Loucy (cell line): ENCODE measurements at regions not wholly inside any gene's neighbourhood (a gene's known extent, or its start where the extent isn't known, plus 50 kb on each side); places are given as distances from the start of the nearest gene placed in this dataset.

Experiments
- H2AFZ ChIP-seq: fragments of 200-600 bp; sonication (generic); 2 replicates; pipeline ENCODE4 v1.6.0; 2016; ENCODE audit warnings: antibody characterized with exemption, mild to moderate bottlenecking, low read length, moderate library complexity
- H3F3A ChIP-seq: fragments of 200-600 bp; 2 replicates; pipeline ENCODE4 v1.6.0; 2016; ENCODE audit warnings: antibody characterized with exemption, low read depth, mild to moderate bottlenecking
- H3K27me3 ChIP-seq: fragments of 200-600 bp; sonication (generic); 2 replicates; pipeline ENCODE4 v1.6.1; 2014; ENCODE audit warnings: low read length, mild to moderate bottlenecking; ENCODE audit not compliant: insufficient read depth, poor library complexity, severe bottlenecking
- H3K36me3 ChIP-seq: fragments of 200-600 bp; sonication (generic); 2 replicates; pipeline ENCODE4 v1.6.1; 2016; ENCODE audit warnings: low read length; ENCODE audit not compliant: insufficient read depth
- H3K4me1 ChIP-seq: fragments of 200-600 bp; sonication (generic); 2 replicates; pipeline ENCODE4 v1.5.1; 2014; ENCODE audit warnings: low read length, mild to moderate bottlenecking; ENCODE audit not compliant: insufficient read depth, poor library complexity, severe bottlenecking
- H3K4me2 ChIP-seq: fragments of 200-600 bp; sonication (generic); 2 replicates; pipeline ENCODE4 v1.6.0; 2014; ENCODE audit warnings: antibody characterized with exemption, low read length, low read depth, mild to moderate bottlenecking; ENCODE audit not compliant: poor library complexity, severe bottlenecking
- H3K4me3 ChIP-seq: fragments of 200-600 bp; sonication (generic); 2 replicates; pipeline ENCODE4 v1.5.1; 2014; ENCODE audit warnings: low read length, mild to moderate bottlenecking, mixed read lengths; ENCODE audit not compliant: poor library complexity, severe bottlenecking
- H3K79me2 ChIP-seq: fragments of 200-600 bp; sonication (generic); 2 replicates; pipeline ENCODE4 v1.6.1; 2014; ENCODE audit warnings: low read length; ENCODE audit not compliant: insufficient read depth
- H3K9ac ChIP-seq: fragments of 200-600 bp; sonication (generic); 2 replicates; pipeline ENCODE4 v1.6.0; 2014; ENCODE audit warnings: mild to moderate bottlenecking, low read depth, low read length, moderate library complexity; ENCODE audit not compliant: poor library complexity, severe bottlenecking
- H3K9me2 ChIP-seq: fragments of 200-600 bp; sonication (generic); replicated peaks from 2 replicates; pipeline ENCODE4 v1.6.1; 2016; ENCODE audit warnings: low read depth, low read length, mixed read lengths
- H3K9me3 ChIP-seq: fragments of 200-600 bp; sonication (generic); 2 replicates; pipeline ENCODE4 v1.6.1; 2014; ENCODE audit warnings: mild to moderate bottlenecking, antibody characterized with exemption, low read length, low read depth; ENCODE audit not compliant: insufficient read depth
- H4K20me1 ChIP-seq: fragments of 200-600 bp; sonication (generic); 2 replicates; pipeline ENCODE4 v1.6.0; 2014; ENCODE audit warnings: antibody characterized with exemption, low read length, mild to moderate bottlenecking; ENCODE audit not compliant: insufficient read depth, poor library complexity, severe bottlenecking
- EZH2phosphoT487 ChIP-seq: fragments of 200-600 bp; IDR thresholded peaks from 2 replicates; pipeline ENCODE4 v1.6.1; 2018; ENCODE audit warnings: antibody characterized with exemption, mild to moderate bottlenecking, moderate library complexity, borderline replicate concordance
- TF ChIP-seq, protein P1 (sequence below): fragments of 200-600 bp; sonication (generic); conservative IDR thresholded peaks from 2 replicates; pipeline ENCODE4 v1.5.1; 2014; ENCODE audit warnings: mild to moderate bottlenecking, antibody characterized with exemption, low read length

DNA sequence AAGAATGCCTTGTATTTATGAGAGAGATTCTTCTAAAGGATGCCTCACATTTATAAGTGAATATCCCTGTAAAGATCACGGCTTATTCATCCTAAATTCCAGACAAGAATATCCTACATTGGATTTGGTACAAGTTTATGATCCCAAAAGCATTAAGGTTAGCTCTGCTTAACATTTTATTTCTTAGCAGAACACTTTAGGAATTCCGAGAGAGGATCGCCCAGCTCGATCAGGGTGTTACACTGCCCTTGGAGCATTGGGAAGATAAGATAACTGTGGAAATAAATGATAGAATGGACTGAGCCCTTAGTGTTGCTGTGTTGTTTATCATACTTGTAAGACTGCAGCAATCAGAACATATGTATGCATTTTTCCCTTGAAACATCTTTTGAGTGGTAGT, 223.0 kb upstream of the CDIN1 start:
- Histone ChIP-seq H3K79me2 (no peaks in the 10 kb centered on the region), H3K4me2 (no peak overlapping the region), H2AFZ (no peak overlapping the region), H3K9me3 (no peaks in the 10 kb centered on the region), H3F3A (no peaks in the 10 kb centered on the region), H3K36me3 (no peaks in the 10 kb centered on the region), H3K9me2 (no peaks in the 10 kb centered on the region), H3K27me3 (no peaks in the 10 kb centered on the region), H3K9ac (no peak overlapping the region), H4K20me1 (no peaks in the 10 kb centered on the region), H3K4me3 (no peak overlapping the region), H3K4me1 (no peaks in the 10 kb centered on the region)
- TF ChIP-seq, protein P1, sequence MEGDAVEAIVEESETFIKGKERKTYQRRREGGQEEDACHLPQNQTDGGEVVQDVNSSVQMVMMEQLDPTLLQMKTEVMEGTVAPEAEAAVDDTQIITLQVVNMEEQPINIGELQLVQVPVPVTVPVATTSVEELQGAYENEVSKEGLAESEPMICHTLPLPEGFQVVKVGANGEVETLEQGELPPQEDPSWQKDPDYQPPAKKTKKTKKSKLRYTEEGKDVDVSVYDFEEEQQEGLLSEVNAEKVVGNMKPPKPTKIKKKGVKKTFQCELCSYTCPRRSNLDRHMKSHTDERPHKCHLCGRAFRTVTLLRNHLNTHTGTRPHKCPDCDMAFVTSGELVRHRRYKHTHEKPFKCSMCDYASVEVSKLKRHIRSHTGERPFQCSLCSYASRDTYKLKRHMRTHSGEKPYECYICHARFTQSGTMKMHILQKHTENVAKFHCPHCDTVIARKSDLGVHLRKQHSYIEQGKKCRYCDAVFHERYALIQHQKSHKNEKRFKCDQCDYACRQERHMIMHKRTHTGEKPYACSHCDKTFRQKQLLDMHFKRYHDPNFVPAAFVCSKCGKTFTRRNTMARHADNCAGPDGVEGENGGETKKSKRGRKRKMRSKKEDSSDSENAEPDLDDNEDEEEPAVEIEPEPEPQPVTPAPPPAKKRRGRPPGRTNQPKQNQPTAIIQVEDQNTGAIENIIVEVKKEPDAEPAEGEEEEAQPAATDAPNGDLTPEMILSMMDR = no peak
- no peak for TF ChIP-seq EZH2phosphoT487

DNA sequence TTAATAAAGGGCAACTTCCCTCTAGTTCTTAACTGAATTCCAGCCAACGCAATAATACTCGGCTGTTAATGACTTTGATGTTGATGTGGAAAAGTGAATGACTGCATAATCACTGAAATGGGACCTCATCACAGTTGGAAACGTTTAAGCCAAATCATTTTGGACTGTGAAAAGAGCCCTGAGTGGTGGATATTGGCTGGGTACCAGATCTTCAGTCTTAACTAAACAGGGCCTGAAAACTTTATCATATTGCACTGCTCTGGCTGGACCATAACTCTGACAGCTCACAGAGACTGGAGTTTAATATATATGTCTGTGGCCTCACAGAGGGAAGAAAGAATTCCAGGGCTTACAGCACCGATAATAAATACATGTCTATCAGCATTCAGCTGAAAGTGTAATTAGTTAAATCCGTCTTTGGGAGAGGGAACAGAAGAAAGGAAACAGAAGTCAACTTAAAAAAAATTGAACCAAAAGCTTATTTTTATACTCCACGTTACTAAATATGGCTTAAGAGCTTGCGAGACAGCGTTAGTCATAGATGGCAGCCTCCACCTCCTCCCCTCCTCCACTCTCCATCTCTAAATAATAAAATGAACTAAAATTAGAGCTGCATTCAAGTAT, 222.3 kb upstream of the CDIN1 start:
- Histone ChIP-seq H3K9ac (no peak overlapping the region), H4K20me1 (no peaks in the 10 kb centered on the region), H3F3A (no peaks in the 10 kb centered on the region), H3K36me3 (no peaks in the 10 kb centered on the region), H2AFZ (no peak overlapping the region), H3K4me3 (no peak overlapping the region), H3K79me2 (no peaks in the 10 kb centered on the region), H3K27me3 (no peaks in the 10 kb centered on the region), H3K9me3 (no peaks in the 10 kb centered on the region), H3K4me2 (no peak overlapping the region), H3K9me2 (no peaks in the 10 kb centered on the region), H3K4me1 (no peaks in the 10 kb centered on the region)
- TF ChIP-seq, protein P1 = no peak
- no peak for TF ChIP-seq EZH2phosphoT487

- H3K9ac ChIP-seq = no peak overlapping the region
- no peaks in the 10 kb centered on the region for H3K79me2 ChIP-seq
- no peaks in the 10 kb centered on the region for H3K9me3 ChIP-seq
- no peaks in the 10 kb centered on the region for H3K27me3 ChIP-seq
- no peaks in the 10 kb centered on the region for H4K20me1 ChIP-seq
- H3K4me1 ChIP-seq = no peaks in the 10 kb centered on the region
- H3F3A ChIP-seq = no peaks in the 10 kb centered on the region
- no peaks in the 10 kb centered on the region for H3K9me2 ChIP-seq
- no peaks in the 10 kb centered on the region for H3K36me3 ChIP-seq
- H3K4me2 ChIP-seq = no peak overlapping the region
- no peak overlapping the region for H3K4me3 ChIP-seq
- no peak overlapping the region for H2AFZ ChIP-seq
- TF ChIP-seq, protein P1 = no peak
- no peak for TF ChIP-seq EZH2phosphoT487
Observed at GRCh38 chr15:36358094-36358493, 221.3 kb upstream of the CDIN1 start.
